Suprapubic skin (tissue), 3 donors: ENCODE measurements at regions not wholly inside any gene's neighbourhood (a gene's known extent, or its start where the extent isn't known, plus 50 kb on each side); places are given as distances from the start of the nearest gene placed in this dataset.

ENCODE experiments used
- POLR2A ChIP-seq, 2 donors: fragments of 450-650 bp; IDR thresholded peaks; one replicate each; pipeline ENCODE4 v1.6.1; 2017; ENCODE audit warnings: antibody characterized with exemption in 2 of 2, mild to moderate bottlenecking in 2 of 2, moderate library complexity in 2 of 2
- TF ChIP-seq, protein P1 (sequence below), 2 donors: fragments of 200-600 bp in 1 of 2; fragments of 450-650 bp in 1 of 2; sonication (generic) in 1 of 2; IDR thresholded peaks; one replicate each; pipeline ENCODE4 v1.5.1; 2016 to 2019; ENCODE audit warnings: antibody characterized with exemption in 2 of 2, mild to moderate bottlenecking in 1 of 2, moderate library complexity in 1 of 2

DNA sequence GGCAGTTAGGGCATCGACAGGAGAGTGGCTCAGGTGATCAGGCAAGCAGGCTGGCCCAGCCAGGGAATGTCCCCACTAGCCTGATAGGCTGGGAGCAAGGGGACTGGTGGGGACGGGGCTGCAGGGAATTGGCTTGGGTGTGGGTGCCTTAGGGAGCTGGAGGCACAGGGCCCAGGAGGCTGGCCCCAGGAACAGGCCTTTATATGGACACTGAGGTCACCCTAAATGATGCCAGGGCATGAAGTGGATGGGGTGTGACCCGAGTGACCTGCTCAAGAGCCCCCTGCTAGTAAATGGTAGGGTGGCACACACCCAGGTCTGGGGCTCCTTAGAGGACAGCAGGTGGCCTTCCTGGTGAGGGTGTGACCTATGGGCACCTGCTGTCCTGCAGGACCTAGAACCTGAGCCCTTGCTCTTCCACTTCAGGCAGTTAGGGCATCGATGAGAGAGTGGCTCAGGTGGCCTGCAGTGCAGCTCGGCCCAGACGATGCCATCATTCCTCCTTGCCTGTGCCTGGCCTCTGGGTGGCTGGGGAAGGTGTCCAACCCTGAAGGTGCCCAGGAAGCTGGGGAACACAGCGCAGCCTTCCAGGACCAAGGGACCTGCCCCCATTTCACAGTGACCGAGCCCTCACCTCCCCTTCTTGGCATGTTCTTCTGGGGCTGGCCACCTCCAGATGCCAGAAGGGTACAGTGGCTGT, 51.7 kb upstream of the LEP start:
- no peak for TF ChIP-seq POLR2A (IDR thresholded peaks at IDR 0.05)
- TF ChIP-seq, protein P1, sequence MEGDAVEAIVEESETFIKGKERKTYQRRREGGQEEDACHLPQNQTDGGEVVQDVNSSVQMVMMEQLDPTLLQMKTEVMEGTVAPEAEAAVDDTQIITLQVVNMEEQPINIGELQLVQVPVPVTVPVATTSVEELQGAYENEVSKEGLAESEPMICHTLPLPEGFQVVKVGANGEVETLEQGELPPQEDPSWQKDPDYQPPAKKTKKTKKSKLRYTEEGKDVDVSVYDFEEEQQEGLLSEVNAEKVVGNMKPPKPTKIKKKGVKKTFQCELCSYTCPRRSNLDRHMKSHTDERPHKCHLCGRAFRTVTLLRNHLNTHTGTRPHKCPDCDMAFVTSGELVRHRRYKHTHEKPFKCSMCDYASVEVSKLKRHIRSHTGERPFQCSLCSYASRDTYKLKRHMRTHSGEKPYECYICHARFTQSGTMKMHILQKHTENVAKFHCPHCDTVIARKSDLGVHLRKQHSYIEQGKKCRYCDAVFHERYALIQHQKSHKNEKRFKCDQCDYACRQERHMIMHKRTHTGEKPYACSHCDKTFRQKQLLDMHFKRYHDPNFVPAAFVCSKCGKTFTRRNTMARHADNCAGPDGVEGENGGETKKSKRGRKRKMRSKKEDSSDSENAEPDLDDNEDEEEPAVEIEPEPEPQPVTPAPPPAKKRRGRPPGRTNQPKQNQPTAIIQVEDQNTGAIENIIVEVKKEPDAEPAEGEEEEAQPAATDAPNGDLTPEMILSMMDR (IDR thresholded peaks at IDR 0.05) = no peak
